Left hindlimb (tissue), 1 donor: ENCODE measurements at regions not wholly inside any gene's neighbourhood (a gene's known extent, or its start where the extent isn't known, plus 50 kb on each side); places are given as distances from the start of the nearest gene placed in this dataset.
A peak's percentile ranks its signal among the peaks of the same experiment; 100 is the strongest.
"Not testable (repeated sequence)": the region's sequence is repeated elsewhere in the genome, so short reads cannot be mapped to it uniquely, and the experiment has no call there.

Experiments used
- DNase-seq: peaks from one replicate; pipeline ENCODE4 v3.0.0-alpha.2; 2018

GRCh38 chr2:185274718-185275484 lies 463.7 kb upstream of the FSIP2 start:
- DNase-seq, result no peak

GRCh38 chr2:185275979-185276378 lies 462.6 kb upstream of the FSIP2 start:
- DNase-seq, result not testable (repeated sequence)

- DNase-seq, result no peak
Measured at GRCh38 chr2:185278761-185279160, 459.8 kb upstream of the FSIP2 start.

- DNase-seq, result no peak
Measured at GRCh38 chr2:185279999-185280398, 458.6 kb upstream of the FSIP2 start.

GRCh38 chr2:185284696-185285095 lies 453.9 kb upstream of the FSIP2 start:
- DNase-seq, result no peak

GRCh38 chr2:185290012-185290411 lies 448.6 kb upstream of the FSIP2 start:
- not testable (repeated sequence) for DNase-seq

GRCh38 chr2:185291035-185291647 lies 447.5 kb upstream of the FSIP2 start:
- peak; percentile 38 for DNase-seq

GRCh38 chr2:185299867-185300266 lies 438.7 kb upstream of the FSIP2 start:
- DNase-seq, result no peak

GRCh38 chr2:185306119-185306518 lies 432.5 kb upstream of the FSIP2 start:
- no peak for DNase-seq

GRCh38 chr2:185316383-185316782 lies 422.2 kb upstream of the FSIP2 start:
- no peak for DNase-seq

GRCh38 chr2:185318271-185318724 lies 420.3 kb upstream of the FSIP2 start:
- DNase-seq, result no peak

- DNase-seq, result no peak
Measured at GRCh38 chr2:185335879-185336278, 402.7 kb upstream of the FSIP2 start.

- DNase-seq, result no peak
Measured at GRCh38 chr2:185337033-185337432, 401.6 kb upstream of the FSIP2 start.

- no peak for DNase-seq
Measured at GRCh38 chr2:185338104-185338503, 400.5 kb upstream of the FSIP2 start.

GRCh38 chr2:185347445-185347844 lies 391.2 kb upstream of the FSIP2 start:
- no peak for DNase-seq

- DNase-seq, result no peak
Measured at GRCh38 chr2:185360776-185361175, 377.8 kb upstream of the FSIP2 start.

GRCh38 chr2:185372188-185372587 lies 366.4 kb upstream of the FSIP2 start:
- DNase-seq, result no peak

- no peak for DNase-seq
Measured at GRCh38 chr2:185373229-185373628, 365.4 kb upstream of the FSIP2 start.

- DNase-seq, result no peak
Measured at GRCh38 chr2:185374878-185375277, 363.7 kb upstream of the FSIP2 start.

GRCh38 chr2:185375731-185376130 lies 362.9 kb upstream of the FSIP2 start:
- no peak for DNase-seq

- no peak for DNase-seq
Measured at GRCh38 chr2:185381631-185382030, 357.0 kb upstream of the FSIP2 start.

- no peak for DNase-seq
Measured at GRCh38 chr2:185384822-185385560, 353.6 kb upstream of the FSIP2 start.

- DNase-seq, result no peak
Measured at GRCh38 chr2:185388226-185388625, 350.4 kb upstream of the FSIP2 start.

GRCh38 chr2:185391543-185391942 lies 347.1 kb upstream of the FSIP2 start:
- DNase-seq, result no peak
